Right cardiac atrium (tissue), 5 donors: ENCODE measurements at regions not wholly inside any gene's neighbourhood (a gene's known extent, or its start where the extent isn't known, plus 50 kb on each side); places are given as distances from the start of the nearest gene placed in this dataset.

Experiments used
- ATAC-seq, 2 donors: fragments of 200-7000 bp; cut with Tn5 transposase; one replicate each; pipeline versions ENCODE4 v1.8.0 to v1.9.1; 2020; ENCODE audit warnings: moderate library complexity in 2 of 2, mild to moderate bottlenecking in 1 of 2
- DNase-seq, 3 donors: peaks; one replicate each; pipeline ENCODE4 v3.0.0-alpha.2; 2020
- H3K27ac ChIP-seq: one replicate; pipeline ENCODE4 v1.5.1; 2013; ENCODE audit warnings: mild to moderate bottlenecking, low read length, control low read depth, moderate library complexity
- H3K27me3 ChIP-seq: one replicate; pipeline ENCODE4 v1.6.1; 2013; ENCODE audit not compliant: control insufficient read depth, insufficient read depth
- H3K4me1 ChIP-seq: one replicate; pipeline ENCODE4 v1.6.1; 2013; ENCODE audit warnings: low read length; ENCODE audit not compliant: control insufficient read depth, insufficient read depth
- H3K4me3 ChIP-seq: one replicate; pipeline ENCODE4 v1.5.1; 2013; ENCODE audit warnings: low read length, control low read depth
- H3K9me3 ChIP-seq: one replicate; pipeline ENCODE4 v1.6.1; 2013; ENCODE audit warnings: low read length; ENCODE audit not compliant: control insufficient read depth
- WGBS: extraction: QIAGEN DNeasy Blood & Tissue Kit; methylation state at CpG from one replicate; pipeline ENCODE4 v1.1.7; 2013; 5-methylcytosine and 5-hydroxymethylcytosine counted together
- intact Hi-C, 4 donors: fragments of 100-400 bp; cut with DNase I; formaldehyde crosslinking; loops; one replicate each; pipeline versions ENCODE4 v1.11.0 to v1.14.0; 2022 to 2023
- donor health status: healthy with polysubstance abuse.
- donor health status: DM: no; HTN: yes; CAD: no.
- donor health status: DM: no; HTN: no; CAD: no.
- donor health status: DM: no; HTN: yes; CAD: no; lungs with severe emphysema.
- donor health status: DM: yes; HTN: yes; CAD: no.

- no peak overlapping the region for H3K4me3 ChIP-seq
- intact Hi-C loops, result no loop called here
Measured at GRCh38 chr11:28702450-28702790, 594.2 kb downstream of the METTL15 start.

GRCh38 chr11:28701760-28702449 is 593.7 kb downstream of the METTL15 start:
- no peak overlapping the region for H3K4me3 ChIP-seq
- no peaks in the 10 kb centered on the region for H3K9me3 ChIP-seq
- H3K4me1 ChIP-seq, result no peaks in the 10 kb centered on the region
- WGBS, result 70% methylated on average over 5 of the region's 5 CpGs
- DNase-seq (no peak), ATAC-seq (no peak)
- no peaks in the 10 kb centered on the region for H3K27me3 ChIP-seq
- intact Hi-C loops, result no loop called here
- H3K27ac ChIP-seq, result no peak overlapping the region

More at GRCh38 chr11:28702450-28702790, 594.2 kb downstream of the METTL15 start:
- Histone ChIP-seq H3K27me3 (no peaks in the 10 kb centered on the region), H3K27ac (no peak overlapping the region), H3K4me1 (no peaks in the 10 kb centered on the region), H3K9me3 (no peaks in the 10 kb centered on the region)
- no peak for DNase-seq
- WGBS, result 85% methylated on average over 1 of the region's 1 CpG
- no peak for ATAC-seq

GRCh38 chr11:28699701-28700100 is 591.5 kb downstream of the METTL15 start:
- Histone ChIP-seq H3K27me3 (no peaks in the 10 kb centered on the region), H3K4me3 (no peak overlapping the region)

GRCh38 chr11:28697920-28698827 is 590.0 kb downstream of the METTL15 start:
- Histone ChIP-seq H3K27me3 (no peaks in the 10 kb centered on the region), H3K4me3 (no peak overlapping the region), H3K9me3 (no peaks in the 10 kb centered on the region), H3K4me1 (no peaks in the 10 kb centered on the region), H3K27ac (no peak overlapping the region)
- WGBS, result 67% methylated on average over 5 of the region's 5 CpGs
- intact Hi-C loops, result loop anchor here in 2 of 4 donors (10.0 kb wide), 1 partner anchor 993 kb away; the partner anchor contains the start of gene BDNF (in 2 of the 2)
- DNase-seq (peak; percentile 48 to 66 (median 62)), ATAC-seq (peak; percentile 45 to 63)

More at GRCh38 chr11:28699701-28700100, 591.5 kb downstream of the METTL15 start:
- Histone ChIP-seq H3K9me3 (no peaks in the 10 kb centered on the region), H3K27ac (no peak overlapping the region), H3K4me1 (no peaks in the 10 kb centered on the region)
- intact Hi-C loops, result loop anchor here in 2 of 4 donors (10.0 kb wide), 1 partner anchor 995 kb away; the partner anchor contains the start of gene BDNF (in 2 of the 2)
- no peak for ATAC-seq
- no peak for DNase-seq

- WGBS, result 65% methylated on average over 1 of the region's 1 CpG
- Histone ChIP-seq H3K4me3 (no peak overlapping the region), H3K27ac (no peak overlapping the region), H3K27me3 (no peaks in the 10 kb centered on the region), H3K9me3 (no peaks in the 10 kb centered on the region), H3K4me1 (no peaks in the 10 kb centered on the region)
- DNase-seq (no peak), ATAC-seq (no peak)
- intact Hi-C loops, result loop anchor here in 2 of 4 donors (10.0 kb wide), 1 partner anchor 992 kb away; the partner anchor contains the start of gene BDNF (in 2 of the 2)
Measured at GRCh38 chr11:28696591-28696990, 588.4 kb downstream of the METTL15 start.

GRCh38 chr11:28690746-28691145 is 582.6 kb downstream of the METTL15 start:
- Histone ChIP-seq H3K4me3 (no peak overlapping the region), H3K27me3 (no peaks in the 10 kb centered on the region), H3K27ac (no peak overlapping the region), H3K9me3 (no peaks in the 10 kb centered on the region), H3K4me1 (no peaks in the 10 kb centered on the region)
- no peak for DNase-seq
- intact Hi-C loops, result loop anchor here in 2 of 4 donors (10.0 kb wide), 1 partner anchor 986 kb away; the partner anchor contains the start of gene BDNF (in 2 of the 2)
- 63% methylated on average over 2 of the region's 2 CpGs for WGBS
- no peak for ATAC-seq

- ATAC-seq (no peak), DNase-seq (no peak)
- no peaks in the 10 kb centered on the region for H3K4me1 ChIP-seq
- no peak overlapping the region for H3K4me3 ChIP-seq
- no peaks in the 10 kb centered on the region for H3K9me3 ChIP-seq
- 46% methylated on average over 4 of the region's 4 CpGs for WGBS
- H3K27me3 ChIP-seq, result no peaks in the 10 kb centered on the region
- intact Hi-C loops, result no loop called here
- no peak overlapping the region for H3K27ac ChIP-seq
Measured at GRCh38 chr11:28684011-28684586, 575.9 kb downstream of the METTL15 start.

GRCh38 chr11:28679795-28680468 is 571.7 kb downstream of the METTL15 start:
- H3K4me3 ChIP-seq, result no peak overlapping the region
- no peaks in the 10 kb centered on the region for H3K4me1 ChIP-seq
- no peaks in the 10 kb centered on the region for H3K27me3 ChIP-seq
- no peak overlapping the region for H3K27ac ChIP-seq
- ATAC-seq (no peak), DNase-seq (no peak)
- H3K9me3 ChIP-seq, result no peaks in the 10 kb centered on the region
- 76% methylated on average over 3 of the region's 3 CpGs for WGBS
- intact Hi-C loops, result no loop called here

GRCh38 chr11:28677721-28678120 is 569.5 kb downstream of the METTL15 start:
- DNase-seq (no peak), ATAC-seq (no peak)
- Histone ChIP-seq H3K4me3 (no peak overlapping the region), H3K9me3 (no peaks in the 10 kb centered on the region), H3K27me3 (no peaks in the 10 kb centered on the region), H3K27ac (no peak overlapping the region), H3K4me1 (no peaks in the 10 kb centered on the region)
- intact Hi-C loops, result no loop called here
- WGBS, result 87% methylated on average over 1 of the region's 1 CpG

GRCh38 chr11:28675183-28675582 is 567.0 kb downstream of the METTL15 start:
- WGBS, result 86% methylated on average over 2 of the region's 2 CpGs
- Histone ChIP-seq H3K9me3 (no peaks in the 10 kb centered on the region), H3K4me3 (no peak overlapping the region), H3K4me1 (no peaks in the 10 kb centered on the region), H3K27me3 (no peaks in the 10 kb centered on the region), H3K27ac (no peak overlapping the region)
- ATAC-seq, result no peak
- DNase-seq, result no peak
- intact Hi-C loops, result no loop called here
